ENCODE measurements at regions not wholly inside any gene's neighbourhood (a gene's known extent, or its start where the extent isn't known, plus 50 kb on each side); places are given as distances from the start of the nearest gene placed in this dataset.

DNA sequence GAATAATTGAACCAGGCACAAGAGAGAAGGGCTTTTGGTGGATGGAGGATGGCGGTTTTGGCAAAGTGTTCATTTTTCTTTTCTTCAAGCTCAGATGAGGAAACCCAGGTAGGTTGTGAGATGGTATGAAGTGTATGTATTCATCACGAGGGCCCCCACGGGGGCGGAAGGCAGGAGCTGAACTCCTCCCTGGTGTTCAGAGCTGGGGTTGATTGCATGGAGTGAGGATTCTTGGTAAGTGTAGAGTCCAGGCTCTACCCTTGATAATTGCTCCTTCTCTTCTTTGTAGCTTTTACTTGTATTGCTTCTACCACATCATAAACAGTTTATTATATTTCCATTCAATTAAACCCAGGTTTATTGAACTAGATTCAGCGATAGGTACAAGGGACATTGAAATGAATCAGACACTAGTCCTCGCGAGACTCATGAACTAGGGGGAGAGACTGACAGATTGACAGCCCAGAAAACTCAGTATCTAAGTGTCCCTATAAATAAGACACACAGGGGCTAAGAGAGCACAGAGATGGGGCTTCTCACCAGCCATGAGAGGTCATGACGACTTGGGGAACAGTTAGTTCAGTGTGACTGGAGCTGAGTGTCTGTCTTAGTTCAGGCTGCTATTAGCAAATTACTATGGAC lies 116.7 kb upstream of the KLF4 start:
- TF ChIP-seq, protein P1, sequence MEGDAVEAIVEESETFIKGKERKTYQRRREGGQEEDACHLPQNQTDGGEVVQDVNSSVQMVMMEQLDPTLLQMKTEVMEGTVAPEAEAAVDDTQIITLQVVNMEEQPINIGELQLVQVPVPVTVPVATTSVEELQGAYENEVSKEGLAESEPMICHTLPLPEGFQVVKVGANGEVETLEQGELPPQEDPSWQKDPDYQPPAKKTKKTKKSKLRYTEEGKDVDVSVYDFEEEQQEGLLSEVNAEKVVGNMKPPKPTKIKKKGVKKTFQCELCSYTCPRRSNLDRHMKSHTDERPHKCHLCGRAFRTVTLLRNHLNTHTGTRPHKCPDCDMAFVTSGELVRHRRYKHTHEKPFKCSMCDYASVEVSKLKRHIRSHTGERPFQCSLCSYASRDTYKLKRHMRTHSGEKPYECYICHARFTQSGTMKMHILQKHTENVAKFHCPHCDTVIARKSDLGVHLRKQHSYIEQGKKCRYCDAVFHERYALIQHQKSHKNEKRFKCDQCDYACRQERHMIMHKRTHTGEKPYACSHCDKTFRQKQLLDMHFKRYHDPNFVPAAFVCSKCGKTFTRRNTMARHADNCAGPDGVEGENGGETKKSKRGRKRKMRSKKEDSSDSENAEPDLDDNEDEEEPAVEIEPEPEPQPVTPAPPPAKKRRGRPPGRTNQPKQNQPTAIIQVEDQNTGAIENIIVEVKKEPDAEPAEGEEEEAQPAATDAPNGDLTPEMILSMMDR (IDR thresholded peaks at IDR 0.05; ENCODE audit: insufficient read depth, low read depth, low read length) = no peak
- TF ChIP-seq EZH2 (IDR thresholded peaks at IDR 0.05; ENCODE audit: insufficient read depth, low read length) = no peak

Data from astrocyte (in vitro differentiated cells and primary cell).